Panc1 (cell line): ENCODE measurements at regions not wholly inside any gene's neighbourhood (a gene's known extent, or its start where the extent isn't known, plus 50 kb on each side); places are given as distances from the start of the nearest gene placed in this dataset.

Experiments used
- CTCF ChIP-seq: fragments of 450-650 bp; IDR thresholded peaks from 2 replicates; pipeline ENCODE4 v1.5.1; 2017; ENCODE audit warnings: mild to moderate bottlenecking
- POLR2AphosphoS5 ChIP-seq: IDR thresholded peaks from 2 replicates; pipeline ENCODE4 v1.6.1; 2012; ENCODE audit warnings: mild to moderate bottlenecking, low read depth, low read length, moderate library complexity
- SIN3A ChIP-seq: IDR thresholded peaks from 2 replicates; pipeline ENCODE4 v1.6.1; 2012; ENCODE audit warnings: low read depth, mild to moderate bottlenecking, low read length, moderate library complexity, borderline replicate concordance; ENCODE audit not compliant: insufficient read depth

DNA sequence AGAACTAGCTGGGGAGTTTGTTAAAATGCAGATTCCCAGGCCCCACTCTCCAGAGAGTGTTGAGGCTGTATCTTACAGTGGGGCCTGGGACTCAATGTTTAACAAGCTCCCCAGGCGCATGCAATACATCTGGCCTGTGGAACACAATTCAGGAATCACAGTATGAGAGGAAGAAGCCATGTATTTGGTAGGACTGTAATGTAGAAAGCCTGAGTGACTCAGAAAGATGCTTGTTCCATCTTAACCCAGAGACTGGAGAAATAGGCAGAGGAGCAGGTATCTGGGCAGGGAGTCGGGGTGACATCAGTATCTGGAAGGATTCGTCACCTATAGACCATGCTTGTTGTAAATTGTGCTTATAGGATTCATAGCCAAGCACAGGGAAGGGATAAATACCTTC is 90.5 kb downstream of the UNC5CL start:
- TF ChIP-seq POLR2AphosphoS5 = no peak
- no peak for TF ChIP-seq CTCF
- no peak for TF ChIP-seq SIN3A
